H1 (cell line): ENCODE measurements at regions not wholly inside any gene's neighbourhood (a gene's known extent, or its start where the extent isn't known, plus 50 kb on each side); places are given as distances from the start of the nearest gene placed in this dataset.

Source experiments
- CTCF ChIA-PET: fragments of 300-600 bp; sonication (Branson Sonifier 250); formaldehyde crosslinking; loops from one replicate; lab custom pipeline; 2021; ENCODE audit not compliant: partially characterized antibody; lab: Charles Lee
- POLR2A ChIA-PET: fragments of 300-600 bp; sonication (Branson Sonifier 250); formaldehyde crosslinking; loops from one replicate; lab custom pipeline; 2021; ENCODE audit warnings: inconsistent platforms; ENCODE audit not compliant: partially characterized antibody; lab: Charles Lee
- DNase-seq, 2 experiments: peaks; one replicate each; pipeline versions ENCODE4 v3.0.0 to v3.0.0-alpha.2; 2010 to 2022; ENCODE audit warnings: low spot score in 2 of 2, low read depth in 1 of 2, mixed read lengths in 1 of 2
- FAIRE-seq: peaks from 2 replicates; lab custom pipeline; 2011; peaks lifted over from hg19 to GRCh38; lab: Jason Lieb, UNC
- H2AFZ ChIP-seq: 2 replicates; pipeline ENCODE4 v1.8.1; 2012; ENCODE audit warnings: low read length, inconsistent platforms
- H2AK5ac ChIP-seq: 2 replicates; pipeline ENCODE4 v1.6.1; 2013; ENCODE audit warnings: low read depth, low read length
- H2BK120ac ChIP-seq: replicated peaks from 2 replicates; pipeline ENCODE3; 2013; ENCODE audit warnings: low read depth, low read length, inconsistent platforms
- H2BK12ac ChIP-seq: 2 replicates; pipeline ENCODE4 v1.6.1; 2013; ENCODE audit warnings: low read depth, low read length
- H2BK15ac ChIP-seq: 2 replicates; pipeline ENCODE4 v1.6.1; 2013; ENCODE audit warnings: low read length
- H2BK20ac ChIP-seq: 2 replicates; pipeline ENCODE4 v1.6.1; 2013; ENCODE audit warnings: low read length
- H2BK5ac ChIP-seq: 2 replicates; pipeline ENCODE4 v1.6.1; 2013; ENCODE audit warnings: low read depth, low read length
- H3K14ac ChIP-seq: 2 replicates; pipeline ENCODE4 v1.6.1; 2013; ENCODE audit warnings: inconsistent platforms; ENCODE audit not compliant: insufficient read length
- H3K18ac ChIP-seq: 2 replicates; pipeline ENCODE4 v1.6.1; 2013; ENCODE audit warnings: low read length; ENCODE audit errors: extremely low read depth
- H3K23ac ChIP-seq: 2 replicates; pipeline ENCODE4 v1.6.1; 2013; ENCODE audit warnings: inconsistent platforms; ENCODE audit not compliant: insufficient read length
- H3K23me2 ChIP-seq: 2 replicates; pipeline ENCODE4 v1.6.1; 2013; ENCODE audit warnings: low read depth, low read length
- H3K27ac ChIP-seq: 2 replicates; pipeline ENCODE4 v1.6.1; 2011; ENCODE audit warnings: low read depth, low read length, inconsistent platforms
- H3K27me3 ChIP-seq, 4 experiments: replicated peaks in 1 of 4; 1 replicate in 1 of 4; 2 replicates in 3 of 4; pipeline versions ENCODE4 v1.6.1 to v1.8.1; 2011 to 2013; ENCODE audit warnings: low read length in 3 of 4, mild to moderate bottlenecking in 3 of 4, inconsistent platforms in 2 of 4, mixed read lengths in 2 of 4, moderate library complexity in 1 of 4; ENCODE audit not compliant: control insufficient read depth in 3 of 4, insufficient read depth in 3 of 4; ENCODE audit errors: extremely low read depth in 1 of 4
- H3K36me3 ChIP-seq, 4 experiments: 2 replicates each; pipeline versions ENCODE4 v1.6.1 to v1.8.1; 2011 to 2013; ENCODE audit warnings: mild to moderate bottlenecking in 4 of 4, low read length in 3 of 4, moderate library complexity in 2 of 4, control low read depth in 1 of 4, inconsistent platforms in 1 of 4; ENCODE audit not compliant: insufficient read depth in 4 of 4, control insufficient read depth in 2 of 4
- H3K4ac ChIP-seq: replicated peaks from 2 replicates; pipeline ENCODE3; 2013; ENCODE audit warnings: low read length, low read depth, mixed read lengths, inconsistent platforms; ENCODE audit not compliant: insufficient read length
- H3K4me1 ChIP-seq, 4 experiments: replicated peaks in 1 of 4; 1 replicate in 1 of 4; 2 replicates in 3 of 4; pipeline versions ENCODE4 v1.6.1 to v1.8.1; 2011 to 2013; ENCODE audit warnings: low read length in 3 of 4, inconsistent platforms in 2 of 4, mixed read lengths in 1 of 4; ENCODE audit not compliant: insufficient read depth in 4 of 4, control insufficient read depth in 3 of 4
- H3K4me2 ChIP-seq, 2 experiments: 2 replicates each; pipeline versions ENCODE4 v1.6.1 to v1.8.1; 2011 to 2013; ENCODE audit warnings: low read depth in 2 of 2, low read length in 2 of 2, control low read depth in 1 of 2, inconsistent platforms in 1 of 2, mild to moderate bottlenecking in 1 of 2; ENCODE audit not compliant: insufficient read depth in 1 of 2
- H3K4me3 ChIP-seq, 4 experiments: fragments of 200-600, 300-600 bp in 1 of 4; sonication (generic), shearing (Covaris generic), sonication (Bioruptor Twin) in 1 of 4; 2 replicates each; pipeline versions ENCODE4 v1.5.1 to v1.8.1; 2011 to 2016; ENCODE audit warnings: low read length in 4 of 4, low read depth in 3 of 4, control low read depth in 2 of 4, inconsistent platforms in 2 of 4, mild to moderate bottlenecking in 2 of 4, mixed read lengths in 1 of 4, moderate library complexity in 1 of 4; ENCODE audit not compliant: insufficient read depth in 2 of 4; ENCODE audit errors: extremely low read depth in 1 of 4
- H3K56ac ChIP-seq: replicated peaks from 2 replicates; pipeline ENCODE3; 2013; ENCODE audit warnings: low read depth, mild to moderate bottlenecking, mixed read lengths, low read length, inconsistent platforms; ENCODE audit not compliant: insufficient read length
- H3K79me1 ChIP-seq: 2 replicates; pipeline ENCODE4 v1.6.1; 2013; ENCODE audit warnings: low read depth, low read length, control low read depth
- H3K79me2 ChIP-seq, 2 experiments: 2 replicates each; pipeline versions ENCODE4 v1.6.1 to v1.8.1; 2012 to 2013; ENCODE audit warnings: low read length in 2 of 2, mild to moderate bottlenecking in 2 of 2, inconsistent platforms in 1 of 2; ENCODE audit not compliant: insufficient read depth in 2 of 2, control insufficient read depth in 1 of 2
- H3K9ac ChIP-seq, 4 experiments: replicated peaks in 1 of 4; 1 replicate in 1 of 4; 2 replicates in 3 of 4; pipeline versions ENCODE4 v1.6.1 to v1.8.1; 2011 to 2013; ENCODE audit warnings: low read depth in 3 of 4, low read length in 3 of 4, control low read depth in 2 of 4, mild to moderate bottlenecking in 2 of 4, moderate library complexity in 2 of 4, inconsistent platforms in 1 of 4; ENCODE audit errors: extremely low read depth in 1 of 4
- H3K9me3 ChIP-seq, 2 experiments: 2 replicates each; pipeline versions ENCODE4 v1.6.1 to v1.8.1; 2012 to 2013; ENCODE audit warnings: mild to moderate bottlenecking in 2 of 2, moderate library complexity in 2 of 2, control low read depth in 1 of 2, inconsistent platforms in 1 of 2, low read depth in 1 of 2, low read length in 1 of 2, mixed read lengths in 1 of 2; ENCODE audit not compliant: insufficient read depth in 2 of 2
- H4K20me1 ChIP-seq, 2 experiments: replicated peaks in 1 of 2; 2 replicates each; pipeline versions ENCODE3 to v1.8.1; 2011 to 2013; ENCODE audit warnings: inconsistent platforms in 2 of 2, low read length in 2 of 2, mild to moderate bottlenecking in 1 of 2; ENCODE audit not compliant: insufficient read depth in 2 of 2, control insufficient read depth in 1 of 2
- H4K5ac ChIP-seq: 2 replicates; pipeline ENCODE4 v1.6.1; 2013; ENCODE audit warnings: low read length, low read depth, mixed read lengths, inconsistent platforms; ENCODE audit not compliant: insufficient read length
- H4K8ac ChIP-seq: 2 replicates; pipeline ENCODE4 v1.8.0; 2013; ENCODE audit warnings: mild to moderate bottlenecking, moderate library complexity, low read length, inconsistent platforms; ENCODE audit not compliant: insufficient read depth; ENCODE audit errors: extremely low read depth
- H4K91ac ChIP-seq: replicated peaks from 2 replicates; pipeline ENCODE3; 2013; ENCODE audit warnings: low read length, mixed read lengths, inconsistent platforms; ENCODE audit not compliant: insufficient read length
- ATF2 ChIP-seq: IDR thresholded peaks from 2 replicates; pipeline ENCODE4 v1.6.1; 2012; ENCODE audit warnings: low read length, inconsistent platforms
- ATF3 ChIP-seq: IDR thresholded peaks from 2 replicates; pipeline ENCODE4 v1.6.1; 2011; ENCODE audit warnings: low read depth, mild to moderate bottlenecking, low read length; ENCODE audit not compliant: insufficient read depth
- CEBPB ChIP-seq: IDR thresholded peaks from 2 replicates; pipeline ENCODE4 v1.6.1; 2012; ENCODE audit warnings: low read depth, low read length
- CREB1 ChIP-seq: IDR thresholded peaks from 2 replicates; pipeline ENCODE4 v1.6.1; 2012; ENCODE audit warnings: inconsistent platforms
- CTBP2 ChIP-seq: IDR thresholded peaks from 2 replicates; pipeline ENCODE4 v1.7.0; 2011; ENCODE audit warnings: borderline replicate concordance, mild to moderate bottlenecking, moderate library complexity, mixed read lengths, low read length; ENCODE audit not compliant: insufficient read depth, insufficient read length
- KDM1A ChIP-seq: fragments of 200-600, 300-600 bp; sonication (generic); IDR thresholded peaks from 2 replicates; pipeline ENCODE4 v1.7.1; 2016; ENCODE audit warnings: mild to moderate bottlenecking, low read length, borderline replicate concordance
- MAFK ChIP-seq: IDR thresholded peaks from 2 replicates; pipeline ENCODE4 v1.6.1; 2012; ENCODE audit warnings: low read depth, mild to moderate bottlenecking, improper control_type of control experiment, low read length
- POU5F1 ChIP-seq: IDR thresholded peaks from 2 replicates; pipeline ENCODE4 v1.6.1; 2011; ENCODE audit warnings: low read depth, mild to moderate bottlenecking, low read length, moderate library complexity
- RBBP5 ChIP-seq: IDR thresholded peaks from 2 replicates; pipeline ENCODE4 v1.7.1; 2012; ENCODE audit warnings: low read depth, mild to moderate bottlenecking, inconsistent platforms, low read length, moderate library complexity, borderline replicate concordance
- RFX5 ChIP-seq: IDR thresholded peaks from 2 replicates; pipeline ENCODE4 v1.6.1; 2011; ENCODE audit warnings: low read depth, low read length, improper control_type of control experiment, borderline replicate concordance
- SP4 ChIP-seq: IDR thresholded peaks from 2 replicates; pipeline ENCODE4 v1.6.1; 2012; ENCODE audit warnings: low read length, inconsistent platforms
- SRF ChIP-seq: IDR thresholded peaks from 2 replicates; pipeline ENCODE4 v1.6.1; 2011; ENCODE audit warnings: mild to moderate bottlenecking, low read depth, low read length, moderate library complexity
- WGBS, 2 experiments: shearing (Covaris generic) in 1 of 2; methylation state at CpG; one replicate each; pipeline versions ENCODE4 v1.1.6 to v1.1.7; 2013 to 2015; ENCODE audit warnings: low lambda C conversion rate in 2 of 2, mixed read lengths in 2 of 2, inconsistent platforms in 1 of 2, low coverage in 1 of 2, missing lambda C conversion rate in 1 of 2; ENCODE audit not compliant: insufficient replicate concordance in 2 of 2, insufficient coverage in 1 of 2, insufficient read length in 1 of 2; ENCODE audit errors: extremely low coverage in 1 of 2, missing lambda C conversion rate in 1 of 2; 5-methylcytosine and 5-hydroxymethylcytosine counted together

GRCh38 chr4:3649491-3649890, 116.7 kb upstream of the ADRA2C start:
- Histone ChIP-seq H2AFZ (no peak overlapping the region), H3K79me1 (no peaks in the 10 kb centered on the region), H3K18ac (no peak overlapping the region), H4K5ac (no peak overlapping the region), H3K4ac (no peak overlapping the region), H3K23me2 (peaks cover 1% of the 10 kb centered on the region; the same call in 1 of the 2 replicates), H4K91ac (no peak overlapping the region), H2BK20ac (no peak overlapping the region), H3K79me2 (no peaks in the 10 kb centered on the region), H3K27me3 (0 out of 7 replicates have a peak, but pooled peaks cover 0 to 4% (median under 1%) of the 10 kb centered on the region in 4 experiments), H2BK120ac (no peak overlapping the region), H3K9me3 (no peaks in the 10 kb centered on the region), H3K56ac (no peak overlapping the region), H3K23ac (no peak overlapping the region), H4K8ac (no peak overlapping the region; the same call in 1 of the 2 replicates), H2BK5ac (no peak overlapping the region), H4K20me1 (peaks cover 0 to 2% of the 10 kb centered on the region in 2 experiments), H3K4me3 (no peak overlapping the region), H2AK5ac (no peak overlapping the region), H3K4me1 (no peaks in the 10 kb centered on the region; a peak in 1 of 7 replicates), H3K27ac (no peak overlapping the region), H3K4me2 (no peak overlapping the region), H3K9ac (no peak overlapping the region), H3K14ac (no peak overlapping the region), H2BK12ac (no peak overlapping the region), H3K36me3 (no peaks in the 10 kb centered on the region), H2BK15ac (no peak overlapping the region)
- POLR2A ChIA-PET: interaction anchor here (1.2 kb wide), 1 partner anchor 25 kb away, joined by 4 read pairs; no protein-coding TSS in a partner anchor
- no peak for FAIRE-seq
- DNase-seq: no peak
- CTCF ChIA-PET: no interaction called here
- 90% methylated on average over 16 of the region's 16 CpGs; no CpG with 5 or more reads in 1 of the 2 experiments for WGBS, 2 experiments
- TF ChIP-seq RBBP5: no peak
- TF ChIP-seq POU5F1: no peak
- no peak for TF ChIP-seq ATF2
- no peak for TF ChIP-seq CTBP2
- no peak for TF ChIP-seq SRF
- TF ChIP-seq RFX5: no peak
- no peak for TF ChIP-seq ATF3
- no peak for TF ChIP-seq MAFK
- no peak for TF ChIP-seq SP4
- TF ChIP-seq KDM1A: no peak
- no peak for TF ChIP-seq CREB1
- TF ChIP-seq CEBPB: no peak
